Activated T-helper 2 cell treated with anti-CD3 and anti-CD28 coated beads, Interferon-gamma antibody, Interleukin-2, Interleukin-4, amounts not matched to agents 10 μg/mL and 5 μg/mL and 100 μg/mL, durations not matched to agents 14 hours and 24 hours and 36 hours (primary cell): ENCODE measurements at regions not wholly inside any gene's neighbourhood (a gene's known extent, or its start where the extent isn't known, plus 50 kb on each side); places are given as distances from the start of the nearest gene placed in this dataset.

Source experiments
- DNase-seq: peaks from one replicate; pipeline ENCODE4 v3.0.0; 2021; ENCODE audit warnings: low spot score
- H3K27ac Mint-ChIP-seq: one replicate; pipeline ENCODE4 v1.8.0; 2021; ENCODE audit warnings: mixed read lengths
- H3K27me3 Mint-ChIP-seq: one replicate; pipeline ENCODE4 v1.8.0; 2021; ENCODE audit warnings: low read depth, mixed read lengths
- H3K36me3 Mint-ChIP-seq: one replicate; pipeline ENCODE4 v1.8.0; 2021; ENCODE audit warnings: low read depth, mixed read lengths
- H3K4me1 Mint-ChIP-seq: one replicate; pipeline ENCODE4 v1.8.0; 2021; ENCODE audit warnings: low read depth, mixed read lengths
- H3K4me3 Mint-ChIP-seq: one replicate; pipeline ENCODE4 v1.8.0; 2021; ENCODE audit warnings: low read depth, mild to moderate bottlenecking, moderate library complexity, mixed read lengths
- H3K9me3 Mint-ChIP-seq: one replicate; pipeline ENCODE4 v1.8.0; 2021; ENCODE audit warnings: mixed read lengths
- intact Hi-C: fragments of 100-400 bp; cut with micrococcal nuclease; formaldehyde crosslinking; loops from one replicate; pipeline ENCODE4 v1.15.1; 2023

- Mint-ChIP-seq H3K4me3 (no peak overlapping the region), H3K27me3 (no peaks in the 10 kb centered on the region), H3K36me3 (no peaks in the 10 kb centered on the region), H3K27ac (no peak overlapping the region), H3K9me3 (no peaks in the 10 kb centered on the region), H3K4me1 (no peaks in the 10 kb centered on the region)
- intact Hi-C loops, result no loop called here
- DNase-seq, result no peak
Measured at GRCh38 chr1:72635719-72636118, 353.4 kb upstream of the NEGR1 start.

- Mint-ChIP-seq H3K27me3 (no peaks in the 10 kb centered on the region), H3K27ac (no peak overlapping the region), H3K9me3 (no peaks in the 10 kb centered on the region), H3K4me3 (no peak overlapping the region), H3K4me1 (no peaks in the 10 kb centered on the region), H3K36me3 (no peaks in the 10 kb centered on the region)
- DNase-seq, result no peak
- intact Hi-C loops, result no loop called here
Measured at GRCh38 chr1:72634946-72635345, 352.6 kb upstream of the NEGR1 start.

GRCh38 chr1:72631449-72631848, 349.1 kb upstream of the NEGR1 start:
- Mint-ChIP-seq H3K27ac (no peak overlapping the region), H3K4me1 (no peaks in the 10 kb centered on the region), H3K36me3 (no peaks in the 10 kb centered on the region), H3K27me3 (no peaks in the 10 kb centered on the region), H3K9me3 (no peaks in the 10 kb centered on the region), H3K4me3 (no peak overlapping the region)
- DNase-seq, result no peak
- intact Hi-C loops, result no loop called here

GRCh38 chr1:72623299-72623708, 341.0 kb upstream of the NEGR1 start:
- intact Hi-C loops, result loop anchor here (5.0 kb wide), 1 partner anchor 1374 kb away; no protein-coding TSS in a partner anchor
- H3K27me3 Mint-ChIP-seq, result no peaks in the 10 kb centered on the region
- no peak for DNase-seq
- H3K27ac Mint-ChIP-seq, result no peak overlapping the region
- no peaks in the 10 kb centered on the region for H3K9me3 Mint-ChIP-seq
- no peak overlapping the region for H3K4me3 Mint-ChIP-seq
- no peaks in the 10 kb centered on the region for H3K36me3 Mint-ChIP-seq
- H3K4me1 Mint-ChIP-seq, result no peaks in the 10 kb centered on the region

- Mint-ChIP-seq H3K4me3 (no peak overlapping the region), H3K4me1 (no peaks in the 10 kb centered on the region), H3K27me3 (no peaks in the 10 kb centered on the region), H3K9me3 (no peaks in the 10 kb centered on the region), H3K36me3 (no peaks in the 10 kb centered on the region), H3K27ac (no peak overlapping the region)
- intact Hi-C loops, result loop anchor here (5.0 kb wide), 1 partner anchor 1377 kb away; no protein-coding TSS in a partner anchor
- no peak for DNase-seq
Measured at GRCh38 chr1:72620453-72620852, 338.1 kb upstream of the NEGR1 start.

- Mint-ChIP-seq H3K9me3 (no peaks in the 10 kb centered on the region), H3K36me3 (no peaks in the 10 kb centered on the region), H3K4me3 (no peak overlapping the region), H3K27me3 (no peaks in the 10 kb centered on the region), H3K27ac (no peak overlapping the region), H3K4me1 (no peaks in the 10 kb centered on the region)
- intact Hi-C loops, result no loop called here
- DNase-seq, result no peak
Measured at GRCh38 chr1:72606216-72606810, 324.0 kb upstream of the NEGR1 start.

- Mint-ChIP-seq H3K9me3 (no peaks in the 10 kb centered on the region), H3K36me3 (no peaks in the 10 kb centered on the region), H3K27me3 (no peaks in the 10 kb centered on the region), H3K4me3 (no peak overlapping the region), H3K4me1 (no peaks in the 10 kb centered on the region), H3K27ac (no peak overlapping the region)
- intact Hi-C loops, result no loop called here
- no peak for DNase-seq
Measured at GRCh38 chr1:72601035-72601674, 318.8 kb upstream of the NEGR1 start.

- DNase-seq, result no peak
Measured at GRCh38 chr1:72586023-72586685, 303.8 kb upstream of the NEGR1 start.

GRCh38 chr1:72579629-72580028, 297.3 kb upstream of the NEGR1 start:
- Mint-ChIP-seq H3K36me3 (no peaks in the 10 kb centered on the region), H3K4me1 (no peaks in the 10 kb centered on the region), H3K27me3 (no peaks in the 10 kb centered on the region), H3K4me3 (no peak overlapping the region), H3K9me3 (no peaks in the 10 kb centered on the region), H3K27ac (no peak overlapping the region)
- no peak for DNase-seq
- intact Hi-C loops, result no loop called here

More at GRCh38 chr1:72586023-72586685, 303.8 kb upstream of the NEGR1 start:
- H3K4me1 Mint-ChIP-seq, result no peaks in the 10 kb centered on the region
- intact Hi-C loops, result no loop called here
- H3K27ac Mint-ChIP-seq, result no peak overlapping the region
- no peaks in the 10 kb centered on the region for H3K27me3 Mint-ChIP-seq
- H3K36me3 Mint-ChIP-seq, result no peaks in the 10 kb centered on the region
- H3K4me3 Mint-ChIP-seq, result no peak overlapping the region
- no peaks in the 10 kb centered on the region for H3K9me3 Mint-ChIP-seq

GRCh38 chr1:72570815-72571214, 288.5 kb upstream of the NEGR1 start:
- H3K4me3 Mint-ChIP-seq, result no peak overlapping the region
- H3K27me3 Mint-ChIP-seq, result no peaks in the 10 kb centered on the region

GRCh38 chr1:72568113-72568512, 285.8 kb upstream of the NEGR1 start:
- H3K4me1 Mint-ChIP-seq, result no peaks in the 10 kb centered on the region
- no peak for DNase-seq
- H3K9me3 Mint-ChIP-seq, result no peaks in the 10 kb centered on the region
- H3K27ac Mint-ChIP-seq, result no peak overlapping the region
- intact Hi-C loops, result no loop called here
- no peaks in the 10 kb centered on the region for H3K27me3 Mint-ChIP-seq
- no peaks in the 10 kb centered on the region for H3K36me3 Mint-ChIP-seq
- H3K4me3 Mint-ChIP-seq, result no peak overlapping the region

More at GRCh38 chr1:72570815-72571214, 288.5 kb upstream of the NEGR1 start:
- no peaks in the 10 kb centered on the region for H3K9me3 Mint-ChIP-seq
- DNase-seq, result no peak
- H3K4me1 Mint-ChIP-seq, result no peaks in the 10 kb centered on the region
- H3K36me3 Mint-ChIP-seq, result no peaks in the 10 kb centered on the region
- intact Hi-C loops, result no loop called here
- no peak overlapping the region for H3K27ac Mint-ChIP-seq

GRCh38 chr1:72567521-72567920, 285.2 kb upstream of the NEGR1 start:
- intact Hi-C loops, result no loop called here
- Mint-ChIP-seq H3K36me3 (no peaks in the 10 kb centered on the region), H3K4me3 (no peak overlapping the region), H3K27me3 (no peaks in the 10 kb centered on the region), H3K27ac (no peak overlapping the region), H3K9me3 (no peaks in the 10 kb centered on the region), H3K4me1 (no peaks in the 10 kb centered on the region)
- DNase-seq, result no peak

GRCh38 chr1:72564749-72565148, 282.4 kb upstream of the NEGR1 start:
- H3K9me3 Mint-ChIP-seq, result no peaks in the 10 kb centered on the region
- no peak overlapping the region for H3K4me3 Mint-ChIP-seq
- DNase-seq, result no peak
- H3K36me3 Mint-ChIP-seq, result no peaks in the 10 kb centered on the region
- H3K27me3 Mint-ChIP-seq, result no peaks in the 10 kb centered on the region
- H3K27ac Mint-ChIP-seq, result no peak overlapping the region
- intact Hi-C loops, result no loop called here
- no peaks in the 10 kb centered on the region for H3K4me1 Mint-ChIP-seq
